Pons (tissue), 1 donor: ENCODE measurements at regions not wholly inside any gene's neighbourhood (a gene's known extent, or its start where the extent isn't known, plus 50 kb on each side); places are given as distances from the start of the nearest gene placed in this dataset.
"Not testable (repeated sequence)": the region's sequence is repeated elsewhere in the genome, so short reads cannot be mapped to it uniquely, and the experiment has no call there.

Experiments
- DNase-seq: peaks from one replicate; pipeline ENCODE4 v3.0.0-alpha.2; 2016; ENCODE audit warnings: low spot score

GRCh38 chr6:811191-811590 lies 118.3 kb upstream of the EXOC2 start:
- DNase-seq = no peak

DNA sequence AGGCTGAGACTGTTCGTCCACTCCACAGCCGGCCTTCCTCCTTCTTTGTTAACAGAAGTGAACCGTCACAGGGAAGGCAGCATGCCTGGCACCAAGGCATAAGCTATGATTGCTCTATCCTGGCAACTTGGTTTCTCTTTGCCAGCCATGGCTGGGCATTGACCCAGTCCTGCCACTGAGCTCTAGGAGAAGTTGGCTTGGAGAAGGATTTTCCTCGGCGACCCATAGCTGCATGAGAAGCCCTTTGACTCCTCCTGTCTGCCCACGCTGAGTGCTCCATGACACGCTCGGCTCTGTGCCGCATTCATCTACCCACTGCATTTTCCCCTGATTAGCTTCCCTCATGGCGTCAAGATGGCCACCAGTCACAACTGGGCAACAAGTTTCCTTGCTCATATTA lies 111.8 kb upstream of the EXOC2 start:
- DNase-seq = no peak

DNA sequence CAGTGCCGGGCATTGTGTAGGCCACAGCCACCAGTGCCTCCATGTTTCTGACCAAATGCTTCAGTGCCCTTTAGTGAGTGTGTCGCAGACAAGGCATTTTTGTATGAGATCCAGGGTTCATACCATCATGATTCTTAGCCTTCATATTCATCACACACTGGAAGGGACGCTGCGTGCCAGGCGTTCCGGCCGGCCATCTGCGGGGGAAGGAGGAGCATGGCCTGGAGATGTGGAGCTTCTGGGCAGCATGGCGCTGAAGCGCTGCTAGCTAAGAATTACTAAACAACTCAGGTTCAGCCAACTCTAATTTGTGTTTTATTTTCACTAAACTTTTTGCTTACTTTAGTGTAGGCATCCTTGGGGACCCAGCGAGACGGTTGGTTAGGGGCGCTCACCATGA lies 111.4 kb upstream of the EXOC2 start:
- DNase-seq = no peak

DNA sequence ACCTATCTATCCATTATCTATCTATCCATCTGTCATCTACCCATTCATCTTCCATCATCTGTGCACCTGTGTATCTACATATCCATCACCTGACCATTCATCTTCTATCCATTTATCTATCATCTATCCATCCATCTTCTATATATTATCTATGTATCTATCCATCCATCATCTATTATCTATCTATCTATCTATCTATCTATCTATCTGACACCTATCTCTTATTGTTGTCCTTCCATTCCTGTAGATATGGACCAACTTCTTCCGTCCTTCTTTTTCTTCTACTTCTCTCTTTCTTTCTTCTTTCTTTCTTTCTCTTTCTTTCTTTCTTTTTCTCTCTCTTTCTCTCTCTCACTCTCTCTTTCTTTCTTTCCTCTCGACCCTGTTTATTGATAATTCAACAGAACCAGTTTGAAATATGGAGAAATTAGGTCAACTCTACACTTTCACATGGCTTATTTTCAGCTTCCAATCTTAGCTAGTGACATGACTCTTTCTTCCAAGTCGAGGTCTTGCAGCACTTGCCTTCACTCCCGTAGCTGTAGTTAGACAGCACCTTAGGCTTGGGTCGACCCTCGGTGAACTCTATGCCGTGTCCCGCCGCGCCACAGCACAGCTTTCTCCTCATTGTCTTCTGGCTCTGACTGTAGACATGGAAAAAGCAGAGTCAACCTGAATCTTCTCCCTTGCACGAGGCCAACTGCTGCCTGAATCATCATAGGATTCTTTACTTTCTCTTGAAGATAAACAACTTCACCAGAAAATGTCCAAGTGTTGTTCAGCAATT lies 110.4 kb upstream of the EXOC2 start:
- no peak for DNase-seq

DNA sequence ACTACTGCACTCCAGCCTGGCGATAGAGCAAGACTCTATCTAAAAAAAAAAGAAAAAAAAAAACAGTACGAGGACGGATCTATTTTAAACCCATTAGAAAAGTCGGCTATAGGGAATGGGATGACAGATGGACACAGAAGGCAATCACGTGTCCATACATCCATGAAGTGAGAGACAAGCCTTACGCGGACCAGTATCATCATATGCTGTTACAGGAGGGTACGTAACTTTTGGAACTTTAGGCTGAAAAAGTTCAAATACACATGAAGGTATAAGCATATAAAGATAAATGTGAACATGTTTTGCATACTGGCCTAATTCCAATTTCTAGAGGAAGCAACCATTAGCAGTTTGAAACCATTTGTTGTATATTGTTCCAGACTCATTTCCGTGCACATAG lies 109.8 kb upstream of the EXOC2 start:
- DNase-seq = no peak

GRCh38 chr6:802223-802622 lies 109.3 kb upstream of the EXOC2 start:
- not testable (repeated sequence) for DNase-seq

- DNase-seq = no peak
Measured at GRCh38 chr6:799769-800168, 106.8 kb upstream of the EXOC2 start.

DNA sequence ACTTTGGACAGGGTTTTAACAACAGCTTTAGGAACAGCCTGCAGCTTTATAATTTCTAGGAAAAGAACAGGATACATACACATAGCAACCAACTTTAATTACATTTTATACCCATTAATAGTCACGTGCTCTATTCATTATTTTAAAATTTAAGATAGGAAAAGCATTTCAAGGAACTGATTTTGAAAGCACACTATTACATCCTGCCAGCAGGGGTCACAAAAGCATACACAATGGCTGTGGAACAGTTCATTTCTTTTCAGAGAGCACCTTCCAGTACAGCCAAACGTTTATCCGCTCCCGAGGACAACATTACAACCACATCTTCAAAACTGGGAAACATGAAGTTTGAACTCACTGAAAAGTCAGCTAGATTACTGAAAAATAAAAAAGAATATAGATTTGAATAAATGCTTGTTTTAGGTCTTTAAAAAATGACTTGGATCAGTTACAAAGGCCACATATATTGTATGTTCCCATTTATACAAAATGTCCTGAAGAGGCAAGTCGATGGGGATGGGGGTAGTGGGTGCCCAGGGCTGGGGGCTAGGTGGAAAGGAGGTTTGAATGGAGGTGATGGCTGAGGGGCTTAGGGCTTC lies 104.6 kb upstream of the EXOC2 start:
- peak; percentile 55 for DNase-seq

GRCh38 chr6:795046-795685 lies 102.2 kb upstream of the EXOC2 start:
- DNase-seq = no peak

GRCh38 chr6:793261-793660 lies 100.3 kb upstream of the EXOC2 start:
- DNase-seq = no peak

GRCh38 chr6:792662-793061 lies 99.7 kb upstream of the EXOC2 start:
- DNase-seq = no peak

DNA sequence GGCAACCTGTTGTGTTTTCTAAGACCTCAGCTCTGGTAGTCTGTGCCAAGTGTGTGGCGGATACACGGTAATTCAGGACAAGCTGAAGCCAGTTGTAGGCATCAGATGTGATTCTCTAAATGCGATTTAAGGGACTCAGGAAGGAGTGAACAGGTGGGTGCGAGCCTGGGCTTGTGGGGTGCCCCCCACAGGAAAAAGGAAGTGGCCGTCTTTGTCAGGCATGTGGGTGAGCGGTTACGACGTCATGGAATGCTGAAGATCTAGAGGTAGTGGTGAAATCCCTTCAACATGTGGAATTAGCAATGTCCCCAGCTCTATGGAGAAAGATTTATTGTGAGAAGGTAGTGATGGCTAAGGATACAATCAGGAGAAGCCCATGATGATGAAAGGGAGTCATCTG lies 95.1 kb upstream of the EXOC2 start:
- no peak for DNase-seq

DNA sequence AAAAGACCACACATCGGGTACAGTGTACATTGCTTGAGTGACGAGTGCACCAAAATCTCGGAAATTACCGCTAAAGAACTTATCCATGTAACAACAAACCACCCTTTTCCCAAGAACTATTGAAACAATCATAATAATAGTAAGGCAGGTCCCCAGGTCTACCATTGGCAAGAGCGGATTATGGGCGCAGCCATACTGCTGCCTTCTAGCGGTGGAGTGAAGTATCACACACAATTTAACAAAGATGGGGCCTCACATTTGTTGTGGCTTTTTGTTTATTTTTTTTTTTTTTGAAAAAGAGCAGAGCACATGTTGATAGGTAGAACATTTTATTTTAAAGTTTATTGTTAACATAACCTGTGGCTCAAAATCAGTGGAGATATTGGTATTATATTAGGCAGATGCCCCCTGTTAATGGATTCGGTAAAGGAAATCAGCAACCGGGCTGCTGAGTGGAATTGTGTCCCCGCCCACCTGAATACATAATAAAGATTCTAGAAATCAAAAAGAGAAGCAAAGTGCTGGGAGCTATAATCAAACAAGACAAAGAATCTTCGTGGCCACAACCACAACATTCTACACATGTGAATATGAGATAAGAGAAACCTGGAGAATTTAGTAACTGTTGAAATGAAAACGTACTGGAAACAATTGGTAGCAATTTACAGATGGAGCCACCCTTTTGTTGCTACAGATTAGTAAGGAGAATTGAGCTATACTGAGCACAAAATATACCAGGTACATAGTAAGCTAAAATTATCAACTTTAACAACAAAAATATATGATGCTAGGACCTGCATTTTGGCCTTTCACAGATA lies 94.2 kb upstream of the EXOC2 start:
- DNase-seq = no peak

DNA sequence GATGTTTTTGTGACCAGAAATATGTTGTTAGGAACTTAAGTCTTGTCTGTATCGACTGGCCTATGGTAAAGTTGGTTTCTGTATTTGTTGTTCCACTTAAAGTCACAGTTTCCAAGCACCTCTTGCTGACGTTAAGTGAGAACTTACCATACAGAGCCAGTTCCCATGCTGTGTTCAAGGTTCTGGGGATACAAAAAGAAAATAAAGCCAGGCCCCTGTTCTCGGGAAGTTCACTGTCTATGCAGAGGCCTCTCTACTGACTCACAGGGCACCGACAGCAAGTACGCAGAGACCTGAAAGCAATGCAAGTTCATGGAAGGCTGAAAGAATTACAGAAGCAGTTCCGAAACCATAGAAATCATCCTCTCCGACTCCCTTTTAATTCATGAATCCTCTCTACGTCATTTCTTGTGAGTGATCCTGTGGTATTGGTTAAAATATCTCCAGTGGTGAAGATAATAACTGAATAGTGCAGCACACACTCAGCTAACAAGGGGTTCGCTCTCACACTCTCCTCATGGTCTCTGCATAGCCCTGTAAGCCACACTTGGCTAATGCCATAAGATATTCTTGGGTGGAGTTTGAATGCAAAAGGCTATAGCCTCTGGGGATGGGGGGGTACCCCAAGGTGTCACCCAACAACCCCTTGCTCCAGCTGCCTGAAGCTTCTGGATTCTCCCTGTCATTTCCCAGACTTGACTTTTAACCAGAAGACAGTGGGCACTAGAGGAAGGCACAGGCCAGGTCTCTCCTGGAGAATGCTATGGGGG lies 91.2 kb upstream of the EXOC2 start:
- no peak for DNase-seq

DNA sequence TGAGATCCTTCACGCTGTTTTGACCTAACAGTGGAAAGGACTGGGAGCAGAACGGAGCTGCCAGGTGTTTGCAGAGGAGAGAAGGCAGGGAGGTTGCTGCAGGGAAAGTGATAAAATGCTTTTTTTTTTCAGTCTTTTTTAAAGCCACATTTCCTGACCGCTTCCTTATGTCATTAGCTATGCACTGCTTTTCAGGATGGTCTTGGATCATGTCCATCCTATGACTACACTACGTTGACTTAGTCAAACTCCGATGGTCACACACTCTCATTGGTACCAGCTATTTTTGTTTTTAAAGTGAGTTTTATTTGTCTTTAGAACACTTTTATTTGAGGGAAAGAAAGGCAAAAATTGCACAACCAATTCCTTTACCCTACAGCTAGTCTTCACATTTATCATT lies 89.2 kb upstream of the EXOC2 start:
- DNase-seq = no peak

DNA sequence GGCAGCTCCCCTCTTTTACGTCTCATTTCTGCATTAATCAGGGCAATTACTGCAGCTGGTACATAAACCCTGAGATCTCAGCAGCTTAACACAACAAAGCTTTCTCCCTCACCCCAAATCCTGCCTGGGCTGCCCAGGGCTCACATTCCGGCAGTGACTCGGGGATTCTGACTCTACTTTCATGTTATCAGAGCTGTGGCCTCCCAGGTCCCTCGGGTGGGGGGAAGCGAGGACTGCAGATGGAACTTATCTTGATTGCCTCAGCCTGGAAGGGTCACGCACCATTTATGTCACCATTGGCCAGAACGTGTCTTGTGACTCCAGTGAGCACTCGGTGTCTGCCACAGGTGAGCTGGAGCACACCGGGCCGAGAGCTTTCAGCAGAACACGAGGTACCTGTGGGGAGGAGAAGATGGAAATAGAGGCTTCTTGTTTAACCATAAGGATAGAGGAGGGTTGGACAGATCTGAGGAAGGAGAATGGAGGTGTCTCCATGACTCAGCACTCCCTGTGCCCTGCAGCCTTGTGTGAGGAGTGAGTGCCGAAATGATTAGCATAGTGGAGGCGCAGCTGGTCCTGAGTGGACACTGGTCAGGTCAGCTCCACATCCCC lies 88.5 kb upstream of the EXOC2 start:
- no peak for DNase-seq

- no peak for DNase-seq
Measured at GRCh38 chr6:780706-781105, 87.8 kb upstream of the EXOC2 start.

- DNase-seq = no peak
Measured at GRCh38 chr6:776951-777350, 84.0 kb upstream of the EXOC2 start.

DNA sequence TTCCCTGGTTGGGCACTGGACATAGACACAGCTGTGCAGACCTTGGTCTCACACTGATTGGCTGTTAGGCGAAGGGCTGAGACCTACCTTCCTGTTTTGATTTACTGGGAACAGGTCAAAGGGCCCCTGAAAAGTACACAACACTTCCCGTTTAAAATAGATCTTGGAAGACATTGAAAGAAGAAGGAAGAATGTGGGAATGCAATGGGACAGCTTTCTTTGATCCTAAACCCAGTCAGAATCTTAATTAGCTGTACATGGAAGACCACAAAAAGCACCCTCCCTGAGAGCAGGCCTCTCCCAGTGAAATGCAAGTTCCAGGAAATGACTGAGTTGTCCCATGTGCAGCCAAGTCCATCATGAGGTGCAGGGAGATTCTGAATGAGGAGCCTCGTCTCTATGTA lies 83.6 kb upstream of the EXOC2 start:
- no peak for DNase-seq

- no peak for DNase-seq
Measured at GRCh38 chr6:775863-776262, 82.9 kb upstream of the EXOC2 start.

DNA sequence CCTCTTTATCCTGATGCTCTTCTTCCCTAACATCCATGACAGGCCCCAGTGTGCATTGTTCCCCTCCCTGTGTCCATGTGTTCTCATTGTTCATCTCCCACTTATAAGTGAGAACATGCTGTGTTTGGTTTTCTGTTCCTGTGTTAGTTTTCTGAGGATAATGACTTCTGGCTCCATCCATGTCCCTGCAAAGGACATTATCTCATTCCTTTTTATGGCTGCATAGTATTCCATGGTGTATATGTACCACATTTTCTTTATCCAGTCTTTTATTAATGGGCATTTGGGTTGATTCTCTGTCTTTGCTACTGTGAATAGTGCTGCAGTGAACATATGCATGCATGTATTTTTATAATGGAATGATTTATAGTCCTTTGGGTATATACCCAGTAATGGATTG lies 78.7 kb upstream of the EXOC2 start:
- not testable (repeated sequence) for DNase-seq
